Small intestine (tissue), 7 donors: ENCODE measurements at regions not wholly inside any gene's neighbourhood (a gene's known extent, or its start where the extent isn't known, plus 50 kb on each side); places are given as distances from the start of the nearest gene placed in this dataset.

Experiments
- DNase-seq, 2 donors: peaks; one replicate each; pipeline versions ENCODE4 v3.0.0 to v3.0.0-alpha.2; 2013
- FAIRE-seq: peaks from 2 replicates; lab custom pipeline; 2012; peaks lifted over from hg19 to GRCh38; lab: Jason Lieb, UNC
- H3K27ac ChIP-seq, 3 donors: one replicate each; pipeline ENCODE4 v1.5.1; 2013; ENCODE audit warnings: low read length in 2 of 3, mild to moderate bottlenecking in 2 of 3, control low read depth in 1 of 3, inconsistent platforms in 1 of 3, low read depth in 1 of 3, moderate library complexity in 1 of 3
- H3K27me3 ChIP-seq, 3 donors: one replicate each; pipeline ENCODE4 v1.6.1; 2013; ENCODE audit warnings: low read length in 3 of 3, inconsistent platforms in 1 of 3; ENCODE audit not compliant: control insufficient read depth in 3 of 3, insufficient read depth in 3 of 3
- H3K36me3 ChIP-seq, 3 donors: one replicate each; pipeline ENCODE4 v1.6.1; 2013; ENCODE audit warnings: low read length in 3 of 3, inconsistent platforms in 1 of 3, low read depth in 1 of 3, mild to moderate bottlenecking in 1 of 3, moderate library complexity in 1 of 3; ENCODE audit not compliant: control insufficient read depth in 3 of 3, insufficient read depth in 2 of 3
- H3K4me1 ChIP-seq, 3 donors: one replicate each; pipeline ENCODE4 v1.6.1; 2013; ENCODE audit warnings: low read length in 2 of 3, inconsistent platforms in 1 of 3, low read depth in 1 of 3, mild to moderate bottlenecking in 1 of 3, moderate library complexity in 1 of 3; ENCODE audit not compliant: control insufficient read depth in 3 of 3, insufficient read depth in 2 of 3
- H3K4me3 ChIP-seq, 3 donors: one replicate each; pipeline ENCODE4 v1.5.1; 2013; ENCODE audit warnings: low read length in 3 of 3, control low read depth in 1 of 3, inconsistent platforms in 1 of 3, low read depth in 1 of 3, mild to moderate bottlenecking in 1 of 3, moderate library complexity in 1 of 3
- H3K9me3 ChIP-seq, 2 donors: one replicate each; pipeline ENCODE4 v1.6.1; 2013; ENCODE audit warnings: low read depth in 1 of 2, low read length in 1 of 2; ENCODE audit not compliant: control insufficient read depth in 2 of 2, insufficient read depth in 1 of 2
- WGBS, 3 donors: extraction: QIAGEN DNeasy Blood & Tissue Kit; methylation state at CpG; one replicate each; pipeline ENCODE4 v1.1.7; 2013; 5-methylcytosine and 5-hydroxymethylcytosine counted together
- donor health status: healthy with polysubstance abuse.
- donor health status: control.
- donor health status: control.
- donor health status: Bipolar disorder and iron deficiency.
- donor health status: healthy.

DNA sequence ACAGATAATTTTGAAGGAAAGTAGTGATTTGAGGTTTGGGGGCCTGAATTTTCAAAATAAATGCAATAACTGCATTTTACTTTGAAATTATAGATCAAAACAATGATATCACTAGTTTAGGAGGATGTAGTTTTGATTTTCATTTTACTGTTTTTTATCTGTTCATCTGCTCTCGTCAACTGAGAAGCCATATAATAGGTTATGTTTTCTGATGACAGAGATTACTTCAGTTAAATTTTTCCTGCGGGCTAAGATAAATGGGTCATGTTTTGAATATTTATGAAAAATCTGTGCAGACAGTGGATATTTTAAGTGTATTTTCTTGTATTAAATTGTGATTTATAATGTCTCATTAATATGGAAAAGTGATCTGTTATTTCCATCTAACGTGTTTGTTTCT, 573.4 kb downstream of the CPS1 start:
- FAIRE-seq: no peak
- no peaks in the 10 kb centered on the region for H3K9me3 ChIP-seq
- no peak for DNase-seq

DNA sequence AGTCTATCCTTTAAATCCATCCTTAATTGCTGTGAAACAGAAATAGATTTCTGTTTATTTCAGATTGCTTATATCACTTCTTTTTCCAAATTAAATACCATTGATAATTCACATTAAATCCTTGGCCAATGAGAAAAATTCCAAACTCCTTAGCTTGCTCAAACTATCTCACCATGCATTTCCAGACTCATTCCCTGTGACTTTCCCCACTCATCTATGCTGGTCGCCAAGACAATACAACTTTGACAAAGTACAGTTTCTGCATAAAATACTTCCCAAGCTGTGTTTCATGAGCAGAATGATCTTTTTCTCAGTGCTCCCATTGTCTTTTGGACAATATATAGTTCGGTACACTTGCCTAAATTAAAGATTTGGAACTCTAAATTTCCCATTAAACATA, 575.6 kb downstream of the CPS1 start:
- no peak for FAIRE-seq
- Histone ChIP-seq H3K36me3 (no peaks in the 10 kb centered on the region), H3K4me3 (no peak overlapping the region), H3K4me1 (no peaks in the 10 kb centered on the region), H3K27ac (no peak overlapping the region), H3K27me3 (no peaks in the 10 kb centered on the region), H3K9me3 (peaks cover 0 to 4% of the 10 kb centered on the region in 2 donors)
- 75 to 87% (median 77%) methylated on average over 2 of the region's 2 CpGs for WGBS, 3 donors
- DNase-seq: no peak

More for the DNA sequence above, 573.4 kb downstream of the CPS1 start:
- 74 to 83% (median 79%) methylated on average over 3 of the region's 3 CpGs for WGBS, 3 donors
- no peak overlapping the region for H3K27ac ChIP-seq
- H3K4me1 ChIP-seq: peaks cover 0 to 8% (median 0%) of the 10 kb centered on the region in 3 donors
- H3K36me3 ChIP-seq: no peaks in the 10 kb centered on the region
- no peak overlapping the region for H3K4me3 ChIP-seq
- H3K27me3 ChIP-seq: no peaks in the 10 kb centered on the region

DNA sequence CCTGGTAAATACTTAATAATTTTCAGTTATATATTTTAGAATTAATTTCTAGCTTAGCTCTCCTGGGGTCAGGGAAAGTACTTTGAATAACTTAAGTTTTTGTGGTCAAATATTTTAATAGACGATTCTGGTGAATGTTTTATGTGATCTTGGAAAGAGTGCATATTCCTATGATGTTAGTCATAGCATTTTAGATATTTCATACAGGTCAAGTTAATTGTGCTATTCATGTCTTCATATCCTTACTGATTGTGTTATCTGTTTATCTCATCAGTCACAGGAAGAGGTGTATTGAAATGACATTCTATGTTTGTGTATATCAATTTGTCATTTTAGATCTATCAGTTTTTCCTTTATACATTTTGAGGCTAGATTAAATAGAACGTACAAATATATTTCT, 576.2 kb downstream of the CPS1 start:
- Histone ChIP-seq H3K36me3 (no peaks in the 10 kb centered on the region), H3K4me1 (no peaks in the 10 kb centered on the region), H3K9me3 (peaks cover 0 to 4% of the 10 kb centered on the region in 2 donors), H3K4me3 (no peak overlapping the region), H3K27ac (no peak overlapping the region), H3K27me3 (no peaks in the 10 kb centered on the region)
- WGBS, 3 donors: 61 to 82% (median 74%) methylated on average over 2 of the region's 2 CpGs
- FAIRE-seq (no peak), DNase-seq (no peak)

DNA sequence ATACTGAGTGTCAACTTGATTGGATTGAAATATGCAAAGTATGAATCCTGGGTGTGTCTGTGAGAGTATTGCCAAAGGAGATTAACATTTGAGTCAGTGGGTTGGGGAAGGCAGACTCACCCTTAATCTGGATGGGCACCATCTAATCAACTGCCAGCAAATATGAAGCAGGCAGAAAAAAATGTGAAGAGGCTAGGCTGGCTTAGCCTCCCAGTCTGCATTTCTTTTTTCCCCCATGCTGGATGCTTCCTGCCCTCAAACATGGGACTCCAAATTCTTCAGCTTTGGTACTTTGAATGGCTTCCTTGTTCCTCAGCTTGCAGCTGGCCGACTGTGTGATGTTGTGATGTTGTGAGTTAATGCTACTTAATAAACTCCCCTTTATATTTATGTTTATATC, 577.4 kb downstream of the CPS1 start:
- 57 to 71% (median 67%) methylated on average over 1 of the region's 1 CpG for WGBS, 3 donors
- FAIRE-seq (no peak), DNase-seq (no peak)
- Histone ChIP-seq H3K27ac (no peak overlapping the region), H3K4me3 (no peak overlapping the region), H3K9me3 (peaks cover 0 to 7% of the 10 kb centered on the region in 2 donors), H3K27me3 (no peaks in the 10 kb centered on the region), H3K36me3 (no peaks in the 10 kb centered on the region), H3K4me1 (no peaks in the 10 kb centered on the region)

DNA sequence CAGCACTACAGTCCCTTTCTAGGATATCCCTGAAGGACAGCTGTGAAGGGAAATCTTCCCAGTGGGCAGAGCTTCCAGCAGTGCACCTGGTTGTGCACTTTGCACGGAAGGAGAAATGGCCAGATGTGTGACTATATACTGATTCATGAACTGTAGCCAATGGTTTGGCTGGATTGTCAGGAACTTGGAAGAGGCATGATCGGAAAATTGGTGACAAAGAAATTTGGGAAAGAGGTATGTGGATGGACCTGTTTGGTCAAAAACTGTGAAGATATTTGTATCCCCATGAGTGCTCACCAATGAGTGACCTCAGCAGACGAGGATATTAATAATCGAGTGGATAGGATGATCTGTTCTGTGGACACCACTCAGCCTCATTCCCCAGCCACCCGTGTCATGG, 582.2 kb downstream of the CPS1 start:
- Histone ChIP-seq H3K36me3 (no peaks in the 10 kb centered on the region), H3K9me3 (peaks cover 0 to 7% of the 10 kb centered on the region in 2 donors), H3K4me1 (no peaks in the 10 kb centered on the region), H3K27me3 (no peaks in the 10 kb centered on the region), H3K27ac (no peak overlapping the region), H3K4me3 (no peak overlapping the region)
- WGBS, 3 donors: 82 to 89% (median 88%) methylated on average over 5 of the region's 5 CpGs
- DNase-seq (no peak), FAIRE-seq (no peak)

DNA sequence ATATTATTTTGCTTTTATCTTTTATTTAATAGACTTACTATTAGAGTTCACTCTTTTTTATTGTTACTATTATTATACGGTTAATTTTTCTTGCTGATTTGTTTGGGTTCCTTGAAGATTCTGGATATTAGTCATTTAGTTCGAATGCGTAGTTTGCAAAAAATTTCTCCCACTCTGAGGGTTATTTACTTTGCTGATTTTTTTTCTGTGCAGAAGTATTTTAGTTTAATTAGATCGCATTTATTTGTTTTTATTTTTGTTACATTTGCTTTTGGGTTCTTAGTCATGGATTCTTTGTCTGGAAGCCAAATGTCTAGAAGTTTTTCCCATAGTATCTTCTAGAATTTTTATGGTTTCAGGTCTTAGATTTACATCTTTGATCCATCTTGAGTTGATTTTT, 585.2 kb downstream of the CPS1 start:
- no peak overlapping the region for H3K4me3 ChIP-seq
- H3K4me1 ChIP-seq: no peaks in the 10 kb centered on the region
- H3K27ac ChIP-seq: no peak overlapping the region
- H3K27me3 ChIP-seq: no peaks in the 10 kb centered on the region
- WGBS, 3 donors: 87 to 89% (median 87%) methylated on average over 4 of the region's 4 CpGs
- peaks cover 0 to 11% of the 10 kb centered on the region in 2 donors for H3K9me3 ChIP-seq
- no peak for DNase-seq
- H3K36me3 ChIP-seq: no peaks in the 10 kb centered on the region
- FAIRE-seq: peak; percentile 64

DNA sequence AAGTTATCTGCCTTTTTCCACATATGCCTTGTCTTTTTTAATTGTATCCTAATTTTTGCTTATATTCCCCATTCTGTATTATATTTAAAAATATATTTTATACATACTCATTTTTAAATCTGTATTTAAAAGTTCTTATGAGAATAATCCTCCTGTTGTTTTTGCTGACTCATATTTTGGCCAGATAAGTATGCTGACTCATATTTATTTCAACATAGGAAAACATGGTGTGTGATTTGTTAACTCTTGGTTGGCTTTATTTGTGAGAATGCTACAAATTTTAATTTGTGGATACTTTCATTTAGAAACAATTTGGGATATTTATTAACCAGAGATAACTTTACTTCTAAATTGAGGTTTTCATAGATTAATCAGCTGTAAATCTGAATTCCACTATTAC, 587.7 kb downstream of the CPS1 start:
- peaks cover 0 to 8% of the 10 kb centered on the region in 2 donors for H3K9me3 ChIP-seq
- no peaks in the 10 kb centered on the region for H3K27me3 ChIP-seq
- DNase-seq (no peak), FAIRE-seq (no peak)
- H3K4me3 ChIP-seq: no peak overlapping the region
- no peak overlapping the region for H3K27ac ChIP-seq
- no peaks in the 10 kb centered on the region for H3K36me3 ChIP-seq
- H3K4me1 ChIP-seq: no peaks in the 10 kb centered on the region

DNA sequence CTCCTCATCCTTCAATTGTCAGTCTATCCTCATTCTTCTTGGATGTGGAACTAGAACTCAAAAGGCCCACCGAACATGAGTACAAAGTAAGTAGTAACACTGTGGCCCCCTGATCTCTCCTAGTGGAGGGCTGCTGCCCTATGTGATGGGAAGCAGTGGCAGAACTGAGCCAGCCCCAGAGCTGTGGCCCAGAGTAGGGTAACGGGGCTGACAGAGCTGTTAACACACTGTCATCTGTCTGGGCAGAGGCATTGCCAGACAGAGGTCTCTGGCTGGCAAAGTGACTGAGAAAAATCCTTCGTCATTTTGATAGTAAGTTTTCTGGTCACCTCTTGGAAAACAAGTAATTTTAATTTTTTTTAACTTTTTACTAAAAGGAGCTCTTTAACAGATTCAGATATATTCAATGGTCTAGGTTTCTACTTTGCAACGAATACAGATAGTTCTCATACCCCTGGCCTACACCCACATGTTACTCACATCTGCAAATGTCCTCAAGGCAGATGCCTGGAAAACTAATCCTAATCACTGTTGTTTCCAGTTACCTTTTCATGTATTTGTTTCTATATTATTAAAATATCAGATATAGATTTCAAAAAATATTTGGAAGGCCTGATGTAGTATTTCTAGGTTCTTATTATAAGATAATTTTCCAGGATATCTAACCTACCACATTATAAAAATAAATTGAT, 588.7 kb downstream of the CPS1 start:
- 77 to 92% (median 88%) methylated on average over 4 of the region's 4 CpGs for WGBS, 3 donors
- H3K4me1 ChIP-seq: no peaks in the 10 kb centered on the region
- no peak overlapping the region for H3K4me3 ChIP-seq
- no peaks in the 10 kb centered on the region for H3K27me3 ChIP-seq
- FAIRE-seq (no peak), DNase-seq (no peak)
- H3K9me3 ChIP-seq: peaks cover 0 to 8% of the 10 kb centered on the region in 2 donors
- H3K27ac ChIP-seq: no peak overlapping the region
- no peaks in the 10 kb centered on the region for H3K36me3 ChIP-seq

DNA sequence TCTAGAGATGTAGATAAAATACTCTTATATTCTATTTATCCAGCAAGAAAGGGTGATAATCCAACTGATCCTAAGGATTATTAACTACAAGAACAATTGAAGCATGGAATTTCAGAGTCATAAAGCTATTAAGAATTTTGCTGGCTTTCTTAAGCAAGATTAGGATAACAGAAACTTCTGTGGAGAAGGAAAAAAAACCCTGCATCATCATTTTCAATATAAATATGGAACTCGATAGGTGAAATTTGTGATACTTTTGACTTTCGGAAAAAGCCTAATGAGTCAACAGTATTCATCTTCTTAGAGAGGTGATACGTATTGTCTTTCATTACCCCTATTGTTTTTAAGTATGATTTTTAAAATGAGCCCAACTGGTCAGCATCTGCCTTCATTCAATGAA, 593.3 kb downstream of the CPS1 start:
- H3K27me3 ChIP-seq: no peaks in the 10 kb centered on the region
- H3K9me3 ChIP-seq: peaks cover 0 to 4% of the 10 kb centered on the region in 2 donors
- DNase-seq (peak; percentile 21 to 59), FAIRE-seq (no peak)
- no peak overlapping the region for H3K27ac ChIP-seq
- H3K4me3 ChIP-seq: no peak overlapping the region
- no peaks in the 10 kb centered on the region for H3K4me1 ChIP-seq
- no peaks in the 10 kb centered on the region for H3K36me3 ChIP-seq
- 25 to 63% (median 46%) methylated on average over 3 of the region's 3 CpGs for WGBS, 3 donors
